Erythroblast (primary cell): ENCODE measurements at regions not wholly inside any gene's neighbourhood (a gene's known extent, or its start where the extent isn't known, plus 50 kb on each side); places are given as distances from the start of the nearest gene placed in this dataset.

Source experiments
- GATA1 ChIP-seq: IDR thresholded peaks from 2 replicates; pipeline ENCODE4 v1.6.1; 2011; ENCODE audit warnings: low read depth, mild to moderate bottlenecking, control low read depth, low read length, moderate library complexity
- POLR2A ChIP-seq: IDR thresholded peaks from 2 replicates; pipeline ENCODE4 v1.6.1; 2011; ENCODE audit warnings: mild to moderate bottlenecking, low read length

DNA sequence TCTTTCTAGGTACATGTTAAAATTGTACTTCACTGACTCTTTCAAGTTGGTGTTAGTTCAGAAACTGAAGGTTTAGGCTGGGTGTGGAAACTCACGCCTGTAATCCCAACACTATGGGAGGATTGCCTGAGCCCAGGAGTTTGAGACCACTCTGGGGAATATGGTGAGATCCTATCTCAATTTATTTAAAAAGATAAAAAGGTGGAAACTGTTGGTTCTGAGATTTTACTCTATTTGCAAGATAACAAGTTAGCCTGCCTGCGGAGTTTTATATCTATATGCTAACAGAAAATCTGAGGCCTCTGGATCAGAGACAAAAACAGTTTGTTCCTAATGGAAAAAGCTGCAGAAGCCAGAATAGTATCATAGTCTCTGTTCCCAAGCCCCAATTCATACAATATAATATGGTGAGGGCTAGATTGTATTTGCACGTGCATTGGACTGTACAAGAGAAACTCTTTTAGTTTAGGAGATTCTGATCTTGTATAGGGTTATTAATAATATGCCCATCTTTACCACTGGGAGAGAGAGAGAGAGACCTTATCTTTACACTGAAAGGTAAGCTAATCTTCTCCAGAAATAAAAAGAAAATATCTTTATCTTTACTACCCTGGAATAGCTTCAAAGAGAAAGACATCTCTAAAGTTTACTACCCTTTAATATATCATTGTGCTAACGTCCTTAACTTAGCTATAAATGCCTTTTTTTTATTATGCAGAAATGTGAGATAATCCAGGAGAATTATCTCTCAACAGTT lies 1267.6 kb downstream of the OTOL1 start:
- TF ChIP-seq POLR2A (no peak), GATA1 (no peak)
